Astrocyte (in vitro differentiated cells and primary cell): ENCODE measurements at regions not wholly inside any gene's neighbourhood (a gene's known extent, or its start where the extent isn't known, plus 50 kb on each side); places are given as distances from the start of the nearest gene placed in this dataset.

Experiments
- DNase-seq: peaks from one replicate; pipeline ENCODE4 v3.0.0-alpha.2; 2010; ENCODE audit warnings: low read depth
- FAIRE-seq: peaks from 2 replicates; lab custom pipeline; 2011; peaks lifted over from hg19 to GRCh38; lab: Jason Lieb, UNC
- H2AFZ ChIP-seq: 2 replicates; pipeline ENCODE4 v1.6.0; 2012; ENCODE audit warnings: low read depth, low read length, inconsistent platforms
- H3K27ac ChIP-seq: 2 replicates; pipeline ENCODE4 v1.5.1; 2011; ENCODE audit warnings: low read depth, low read length, inconsistent platforms
- H3K27me3 ChIP-seq: 2 replicates; pipeline ENCODE4 v1.6.0; 2011; ENCODE audit warnings: low read length, inconsistent platforms; ENCODE audit not compliant: insufficient read depth
- H3K36me3 ChIP-seq: 2 replicates; pipeline ENCODE4 v1.5.1; 2011; ENCODE audit warnings: low read length, inconsistent platforms; ENCODE audit not compliant: insufficient read depth
- H3K4me1 ChIP-seq: 2 replicates; pipeline ENCODE4 v1.5.1; 2011; ENCODE audit warnings: low read length, inconsistent platforms; ENCODE audit not compliant: insufficient read depth
- H3K4me2 ChIP-seq: 2 replicates; pipeline ENCODE4 v1.6.0; 2012; ENCODE audit warnings: low read length, inconsistent platforms
- H3K4me3 ChIP-seq: 2 replicates; pipeline ENCODE4 v1.5.1; 2011; ENCODE audit warnings: low read depth, mild to moderate bottlenecking, low read length, inconsistent platforms; ENCODE audit not compliant: insufficient read depth
- H3K79me2 ChIP-seq: 2 replicates; pipeline ENCODE4 v1.6.0; 2012; ENCODE audit warnings: mild to moderate bottlenecking, low read length, inconsistent platforms; ENCODE audit not compliant: insufficient read depth
- H3K9ac ChIP-seq: 2 replicates; pipeline ENCODE4 v1.6.0; 2012; ENCODE audit warnings: mild to moderate bottlenecking, low read length, inconsistent platforms
- H3K9me3 ChIP-seq: 2 replicates; pipeline ENCODE4 v1.5.1; 2012; ENCODE audit warnings: low read depth, mild to moderate bottlenecking, low read length, inconsistent platforms; ENCODE audit not compliant: insufficient read depth
- H4K20me1 ChIP-seq: 2 replicates; pipeline ENCODE4 v1.6.0; 2012; ENCODE audit warnings: low read length, inconsistent platforms; ENCODE audit not compliant: insufficient read depth
- H3K27ac Mint-ChIP-seq: one replicate; pipeline ENCODE4 v1.8.0; 2021; ENCODE audit warnings: mild to moderate bottlenecking, mixed read lengths; ENCODE audit not compliant: unreplicated experiment
- H3K27me3 Mint-ChIP-seq: one replicate; pipeline ENCODE4 v1.8.0; 2021; ENCODE audit warnings: low read depth, mixed read lengths; ENCODE audit not compliant: unreplicated experiment
- H3K36me3 Mint-ChIP-seq: one replicate; pipeline ENCODE4 v1.8.0; 2021; ENCODE audit warnings: low read depth, mixed read lengths; ENCODE audit not compliant: unreplicated experiment
- H3K4me1 Mint-ChIP-seq: one replicate; pipeline ENCODE4 v1.8.0; 2021; ENCODE audit warnings: low read depth, mixed read lengths; ENCODE audit not compliant: unreplicated experiment
- H3K4me3 Mint-ChIP-seq: one replicate; pipeline ENCODE4 v1.8.0; 2021; ENCODE audit warnings: mild to moderate bottlenecking, moderate library complexity, mixed read lengths; ENCODE audit not compliant: unreplicated experiment
- H3K9me3 Mint-ChIP-seq: one replicate; pipeline ENCODE4 v1.8.0; 2021; ENCODE audit warnings: mild to moderate bottlenecking, mixed read lengths; ENCODE audit not compliant: unreplicated experiment
- EZH2 ChIP-seq: IDR thresholded peaks from 2 replicates; pipeline ENCODE4 v1.6.1; 2012; ENCODE audit warnings: mild to moderate bottlenecking, low read length, inconsistent platforms; ENCODE audit not compliant: insufficient read depth
- TF ChIP-seq, protein P1 (sequence below): IDR thresholded peaks from 2 replicates; pipeline ENCODE4 v1.5.1; 2011; ENCODE audit warnings: low read depth, mild to moderate bottlenecking, inconsistent platforms, low read length, moderate library complexity; ENCODE audit not compliant: insufficient read depth

GRCh38 chr11:91959411-91959810 is 265.2 kb upstream of the FAT3 start:
- Histone ChIP-seq H4K20me1 (no peaks in the 10 kb centered on the region), H3K27ac (no peak overlapping the region), H3K4me3 (no peak overlapping the region), H2AFZ (no peak overlapping the region), H3K9ac (no peak overlapping the region), H3K4me2 (no peak overlapping the region), H3K27me3 (no peaks in the 10 kb centered on the region), H3K79me2 (no peaks in the 10 kb centered on the region), H3K4me1 (no peaks in the 10 kb centered on the region), H3K36me3 (no peaks in the 10 kb centered on the region), H3K9me3 (no peaks in the 10 kb centered on the region)
- Mint-ChIP-seq H3K4me3 (no peak overlapping the region), H3K27me3 (no peaks in the 10 kb centered on the region), H3K4me1 (no peaks in the 10 kb centered on the region), H3K27ac (no peak overlapping the region), H3K9me3 (peaks cover 31% of the 10 kb centered on the region), H3K36me3 (peaks cover 3% of the 10 kb centered on the region)
- no peak for TF ChIP-seq EZH2
- TF ChIP-seq, protein P1, sequence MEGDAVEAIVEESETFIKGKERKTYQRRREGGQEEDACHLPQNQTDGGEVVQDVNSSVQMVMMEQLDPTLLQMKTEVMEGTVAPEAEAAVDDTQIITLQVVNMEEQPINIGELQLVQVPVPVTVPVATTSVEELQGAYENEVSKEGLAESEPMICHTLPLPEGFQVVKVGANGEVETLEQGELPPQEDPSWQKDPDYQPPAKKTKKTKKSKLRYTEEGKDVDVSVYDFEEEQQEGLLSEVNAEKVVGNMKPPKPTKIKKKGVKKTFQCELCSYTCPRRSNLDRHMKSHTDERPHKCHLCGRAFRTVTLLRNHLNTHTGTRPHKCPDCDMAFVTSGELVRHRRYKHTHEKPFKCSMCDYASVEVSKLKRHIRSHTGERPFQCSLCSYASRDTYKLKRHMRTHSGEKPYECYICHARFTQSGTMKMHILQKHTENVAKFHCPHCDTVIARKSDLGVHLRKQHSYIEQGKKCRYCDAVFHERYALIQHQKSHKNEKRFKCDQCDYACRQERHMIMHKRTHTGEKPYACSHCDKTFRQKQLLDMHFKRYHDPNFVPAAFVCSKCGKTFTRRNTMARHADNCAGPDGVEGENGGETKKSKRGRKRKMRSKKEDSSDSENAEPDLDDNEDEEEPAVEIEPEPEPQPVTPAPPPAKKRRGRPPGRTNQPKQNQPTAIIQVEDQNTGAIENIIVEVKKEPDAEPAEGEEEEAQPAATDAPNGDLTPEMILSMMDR, result no peak
- FAIRE-seq (no peak), DNase-seq (no peak)

- DNase-seq (no peak), FAIRE-seq (no peak)
- Histone ChIP-seq H3K79me2 (no peaks in the 10 kb centered on the region), H2AFZ (no peak overlapping the region), H3K4me3 (no peak overlapping the region), H3K27ac (no peak overlapping the region), H3K9me3 (no peaks in the 10 kb centered on the region), H3K36me3 (no peaks in the 10 kb centered on the region), H3K9ac (no peak overlapping the region), H3K4me1 (no peaks in the 10 kb centered on the region), H3K27me3 (no peaks in the 10 kb centered on the region), H3K4me2 (no peak overlapping the region), H4K20me1 (no peaks in the 10 kb centered on the region)
- H3K27me3 Mint-ChIP-seq, result no peaks in the 10 kb centered on the region
- TF ChIP-seq EZH2, result no peak
- TF ChIP-seq, protein P1, result no peak
- no peak overlapping the region for H3K4me3 Mint-ChIP-seq
- no peak overlapping the region for H3K27ac Mint-ChIP-seq
- peaks cover 26% of the 10 kb centered on the region for H3K9me3 Mint-ChIP-seq
- H3K4me1 Mint-ChIP-seq, result no peaks in the 10 kb centered on the region
- H3K36me3 Mint-ChIP-seq, result peaks cover 3% of the 10 kb centered on the region
Observed at GRCh38 chr11:91956711-91957110, 267.9 kb upstream of the FAT3 start.

- Histone ChIP-seq H3K9ac (no peak overlapping the region), H3K4me3 (no peak overlapping the region), H3K27ac (no peak overlapping the region), H3K36me3 (no peaks in the 10 kb centered on the region), H2AFZ (no peak overlapping the region), H3K4me2 (no peak overlapping the region), H3K9me3 (no peaks in the 10 kb centered on the region), H4K20me1 (no peaks in the 10 kb centered on the region), H3K4me1 (no peaks in the 10 kb centered on the region), H3K79me2 (no peaks in the 10 kb centered on the region), H3K27me3 (peaks cover under 1% of the 10 kb centered on the region)
- H3K4me3 Mint-ChIP-seq, result no peak overlapping the region
- DNase-seq (no peak), FAIRE-seq (no peak)
- H3K9me3 Mint-ChIP-seq, result peaks cover 14% of the 10 kb centered on the region
- H3K4me1 Mint-ChIP-seq, result no peaks in the 10 kb centered on the region
- H3K36me3 Mint-ChIP-seq, result no peaks in the 10 kb centered on the region
- H3K27me3 Mint-ChIP-seq, result no peaks in the 10 kb centered on the region
- TF ChIP-seq EZH2, result no peak
- TF ChIP-seq, protein P1, result no peak
- no peak overlapping the region for H3K27ac Mint-ChIP-seq
Observed at GRCh38 chr11:91955206-91955605, 269.4 kb upstream of the FAT3 start.
